ENCODE measurements at regions not wholly inside any gene's neighbourhood (a gene's known extent, or its start where the extent isn't known, plus 50 kb on each side); places are given as distances from the start of the nearest gene placed in this dataset.

DNA sequence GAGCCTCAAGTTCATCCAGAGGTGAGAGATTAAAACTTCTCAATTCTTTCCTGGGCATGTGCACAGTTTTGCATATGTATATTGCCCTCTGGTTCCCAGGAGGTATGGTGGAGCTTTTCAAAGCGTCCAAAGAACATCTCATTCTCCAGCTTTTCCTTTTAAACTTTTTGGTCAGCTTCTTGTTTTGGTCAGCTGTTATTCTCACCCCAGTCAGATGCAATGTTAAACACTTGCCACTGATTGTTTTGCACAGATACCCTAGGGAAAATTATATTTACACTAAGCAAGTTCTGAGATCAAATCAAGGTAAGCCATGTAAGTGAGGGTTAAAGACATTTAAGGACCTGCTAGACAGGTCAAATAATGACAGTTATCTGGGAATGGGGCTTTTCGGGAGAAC, 261.3 kb downstream of the EDEM1 start:
- TF ChIP-seq CTCF (conservative IDR thresholded peaks at IDR 0.05; ENCODE audit: low read length): no peak
- no peak for TF ChIP-seq EZH2phosphoT487 (IDR thresholded peaks at IDR 0.05; ENCODE audit: borderline replicate concordance, low read depth, low read length)

Measured in OCI-LY7 (cell line).